GM21723 (cell line): ENCODE measurements at regions not wholly inside any gene's neighbourhood (a gene's known extent, or its start where the extent isn't known, plus 50 kb on each side); places are given as distances from the start of the nearest gene placed in this dataset.
"Not testable (repeated sequence)": the region's sequence is repeated elsewhere in the genome, so short reads cannot be mapped to it uniquely, and the experiment has no call there.

Experiments used
- ATAC-seq: cut with Tn5 transposase; IDR thresholded peaks from one replicate; pipeline ENCODE4 v1.9.1; 2021; ENCODE audit warnings: mild to moderate bottlenecking, moderate library complexity; ENCODE audit not compliant: unreplicated experiment

GRCh38 chr6:134619789-134620188 lies 301.9 kb upstream of the SGK1 start:
- no peak for ATAC-seq

DNA sequence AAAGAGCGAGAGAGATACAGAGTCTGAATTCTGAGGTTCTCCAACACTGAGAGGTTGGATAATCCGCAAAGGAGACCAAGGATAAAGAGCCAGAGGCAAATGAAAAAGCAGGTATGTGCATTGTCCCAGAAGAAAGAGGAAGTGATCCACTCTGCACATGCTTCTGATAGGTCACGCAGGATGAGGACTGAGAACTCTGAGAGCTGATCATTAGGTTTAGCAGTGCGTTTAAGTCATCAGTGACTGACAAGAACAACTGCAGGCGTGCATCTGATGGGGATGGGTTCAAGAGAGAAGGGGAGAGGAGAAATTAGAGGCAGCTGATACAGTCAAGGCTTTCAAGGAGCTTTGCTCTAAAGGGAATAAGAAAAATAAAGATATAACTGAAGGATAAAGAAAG lies 301.2 kb upstream of the SGK1 start:
- ATAC-seq = peak; percentile 76

DNA sequence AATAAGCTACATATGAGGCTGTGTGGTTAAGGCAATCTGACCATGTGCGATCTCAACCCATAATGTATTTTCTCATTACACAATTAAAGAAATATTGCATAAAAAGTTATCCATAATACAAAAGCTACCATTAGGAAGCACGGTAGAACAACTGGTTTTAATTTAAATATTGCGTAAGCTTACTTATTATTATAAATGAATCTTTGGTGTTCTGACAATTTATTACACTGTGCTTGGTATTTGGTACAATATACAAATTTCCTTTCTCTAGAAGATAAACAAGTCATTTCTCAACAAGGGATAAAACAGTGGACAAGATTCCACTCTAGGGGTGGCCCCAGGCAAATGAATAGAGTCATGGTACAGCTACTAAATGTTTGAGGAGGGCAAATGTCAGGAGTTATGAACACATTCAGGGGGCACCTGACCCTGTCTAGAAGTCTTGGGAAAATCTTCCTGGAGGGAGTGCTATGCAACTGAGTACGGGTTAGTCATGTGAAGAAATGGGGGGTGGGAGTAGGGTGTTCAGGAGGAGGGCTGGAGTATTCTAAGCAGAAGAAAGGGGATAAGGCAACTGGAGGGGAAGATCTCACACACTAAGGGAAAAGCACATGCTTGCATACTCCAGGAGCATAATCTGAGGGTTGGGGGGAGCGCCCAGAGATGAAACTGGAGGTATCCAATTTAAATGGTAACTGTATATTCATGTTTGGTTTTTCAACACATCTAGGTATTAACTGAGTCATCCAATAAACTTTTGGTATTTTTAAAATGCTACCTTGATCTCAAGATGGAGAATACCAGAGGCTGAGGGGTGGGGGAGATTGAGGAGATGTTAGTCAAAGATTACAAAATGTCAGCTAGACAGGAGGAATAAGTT lies 296.9 kb upstream of the SGK1 start:
- no peak for ATAC-seq

- ATAC-seq = not testable (repeated sequence)
Observed at GRCh38 chr6:134612128-134612527, 294.2 kb upstream of the SGK1 start.

- ATAC-seq = no peak
Observed at GRCh38 chr6:134610411-134610810, 292.5 kb upstream of the SGK1 start.

- no peak for ATAC-seq
Observed at GRCh38 chr6:134609716-134610261, 291.9 kb upstream of the SGK1 start.

GRCh38 chr6:134607411-134607810 lies 289.5 kb upstream of the SGK1 start:
- ATAC-seq = no peak

DNA sequence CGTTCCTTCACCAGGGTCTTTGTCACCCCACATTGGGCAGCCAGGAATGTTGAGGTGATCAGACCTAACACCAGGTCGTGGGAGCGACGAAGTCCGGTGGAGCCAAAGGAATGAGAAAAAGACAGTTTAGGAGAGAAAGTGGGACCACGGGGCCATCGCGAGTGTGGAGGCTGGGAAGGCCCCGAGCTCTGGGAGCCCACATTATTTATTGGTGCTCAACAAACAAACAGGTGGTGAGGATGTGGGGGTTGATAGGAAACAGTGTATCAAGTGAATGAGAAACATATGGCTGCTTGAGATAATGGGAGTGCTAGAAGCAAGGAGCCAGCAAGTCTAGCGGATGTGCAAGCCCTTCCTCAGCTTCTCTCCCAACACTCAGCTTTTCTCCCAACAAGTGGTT lies 287.1 kb upstream of the SGK1 start:
- no peak for ATAC-seq

GRCh38 chr6:134604014-134604676 lies 286.2 kb upstream of the SGK1 start:
- ATAC-seq = no peak

DNA sequence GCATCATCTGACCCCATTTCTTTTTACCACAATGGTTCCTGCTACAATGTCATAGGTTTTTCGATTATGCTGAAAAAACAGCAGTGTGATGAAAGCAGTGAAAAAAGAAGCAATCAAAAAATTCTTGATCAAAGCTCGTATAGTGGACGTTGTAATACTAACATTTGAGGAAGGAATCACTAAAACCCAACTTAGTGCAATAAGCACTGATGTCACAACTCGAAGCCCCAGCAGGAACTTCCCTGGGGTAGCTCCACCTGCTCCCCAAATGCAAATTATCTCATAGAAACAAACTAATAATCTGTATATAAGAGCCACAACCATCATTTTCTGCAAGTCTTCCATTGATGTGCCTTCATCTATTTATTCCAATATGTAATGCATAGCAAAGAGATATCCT lies 285.6 kb upstream of the SGK1 start:
- ATAC-seq = no peak

DNA sequence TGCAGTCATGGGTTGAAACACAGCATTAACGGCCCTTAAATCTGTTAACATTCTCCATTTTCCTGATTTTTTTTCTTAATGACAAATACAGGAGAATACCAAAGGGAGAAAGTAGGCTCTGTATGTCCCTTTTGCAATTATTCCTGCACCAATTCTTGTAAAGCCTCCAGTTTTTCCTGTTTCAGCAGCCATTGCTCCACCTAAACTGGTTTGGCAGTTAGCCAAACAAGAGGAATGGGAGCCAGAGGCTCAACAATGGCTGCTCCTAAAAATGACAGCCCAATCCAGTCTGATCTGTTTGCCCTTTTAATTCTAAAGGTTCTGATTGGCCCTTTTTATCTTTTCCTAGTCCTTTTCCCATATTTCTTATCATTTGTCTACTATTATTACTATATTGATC lies 284.2 kb upstream of the SGK1 start:
- ATAC-seq = no peak

- ATAC-seq = no peak
Observed at GRCh38 chr6:134600671-134601070, 282.8 kb upstream of the SGK1 start.

GRCh38 chr6:134599079-134599478 lies 281.2 kb upstream of the SGK1 start:
- no peak for ATAC-seq

- ATAC-seq = no peak
Observed at GRCh38 chr6:134596191-134596590, 278.3 kb upstream of the SGK1 start.

GRCh38 chr6:134594881-134595280 lies 277.0 kb upstream of the SGK1 start:
- ATAC-seq = no peak

DNA sequence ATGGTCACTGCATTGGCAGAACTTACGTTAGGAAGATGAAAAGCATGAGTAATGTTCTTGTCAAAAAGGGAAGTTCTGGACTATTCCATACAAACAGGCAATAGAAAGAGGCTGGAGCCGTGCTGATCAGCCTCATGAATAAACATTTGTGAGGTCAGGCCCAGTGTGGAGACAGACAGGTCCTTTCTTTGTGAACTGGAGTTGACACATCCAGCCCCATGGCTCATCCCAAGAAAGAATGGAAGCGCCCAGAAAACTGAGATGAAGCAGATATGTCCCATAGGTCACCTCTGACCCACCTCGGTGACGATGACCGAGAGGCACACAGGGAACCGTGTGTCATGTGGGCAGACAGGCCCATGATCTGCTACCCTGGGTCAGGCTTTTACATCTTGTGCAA lies 276.0 kb upstream of the SGK1 start:
- no peak for ATAC-seq

DNA sequence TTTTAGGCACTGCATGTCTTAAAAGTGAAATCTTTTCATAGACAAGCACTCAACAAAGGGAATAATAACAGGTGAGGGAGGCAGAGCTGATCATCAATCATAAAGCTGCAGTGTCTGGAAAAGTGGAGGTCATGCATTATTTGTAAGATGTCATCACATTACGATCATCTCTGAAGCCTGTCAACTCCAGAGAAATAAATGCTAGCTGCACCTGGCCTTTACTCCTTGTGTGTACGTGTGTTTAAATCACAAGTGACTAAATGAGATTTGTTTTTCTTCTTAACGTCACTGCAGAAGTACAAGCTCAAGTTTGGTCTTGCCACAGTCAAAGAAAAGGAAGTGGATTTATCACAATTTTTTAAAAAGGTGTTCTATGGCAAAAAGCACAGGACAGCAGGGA lies 275.5 kb upstream of the SGK1 start:
- ATAC-seq = no peak

- no peak for ATAC-seq
Observed at GRCh38 chr6:134593024-134593423, 275.1 kb upstream of the SGK1 start.

DNA sequence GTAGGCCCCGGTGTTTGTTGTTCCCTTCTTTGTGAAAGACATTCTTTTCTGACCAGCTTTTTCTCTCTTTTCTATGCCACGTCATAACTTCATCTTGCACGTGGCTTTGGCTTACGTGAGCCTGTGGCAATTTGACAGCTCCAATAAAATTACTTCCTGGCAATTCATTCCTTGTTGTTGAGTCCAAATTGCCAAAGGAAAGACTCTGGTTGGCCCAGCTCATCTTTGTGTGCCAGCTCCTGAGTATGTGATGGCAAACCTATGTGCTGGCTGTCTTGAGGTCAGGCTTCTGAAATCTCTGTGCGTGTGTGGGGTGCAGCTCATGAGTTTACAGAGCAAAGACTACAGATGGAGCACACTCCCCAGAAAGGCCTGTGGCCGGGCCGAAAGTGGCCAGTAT lies 272.5 kb upstream of the SGK1 start:
- no peak for ATAC-seq

DNA sequence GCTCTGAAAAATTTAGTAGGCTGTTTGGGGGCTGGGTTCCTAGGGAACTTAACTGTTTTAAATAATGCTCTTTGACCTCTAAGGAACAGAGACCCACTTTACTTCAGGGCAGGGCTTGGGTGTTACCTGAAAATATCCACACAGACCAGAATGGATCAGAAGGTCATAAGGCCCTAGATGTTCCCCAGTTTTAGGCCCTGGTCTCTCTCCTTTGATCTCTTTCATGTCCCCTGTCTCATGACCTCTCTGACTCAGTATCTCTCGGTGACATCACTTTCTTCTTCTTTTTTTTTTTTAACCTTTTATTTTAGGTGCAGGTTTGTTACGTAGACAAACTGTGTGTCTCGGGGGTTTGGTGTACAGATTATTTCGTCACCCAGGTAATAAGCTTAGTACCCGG lies 272.1 kb upstream of the SGK1 start:
- no peak for ATAC-seq

GRCh38 chr6:134589512-134589911 lies 271.6 kb upstream of the SGK1 start:
- no peak for ATAC-seq

DNA sequence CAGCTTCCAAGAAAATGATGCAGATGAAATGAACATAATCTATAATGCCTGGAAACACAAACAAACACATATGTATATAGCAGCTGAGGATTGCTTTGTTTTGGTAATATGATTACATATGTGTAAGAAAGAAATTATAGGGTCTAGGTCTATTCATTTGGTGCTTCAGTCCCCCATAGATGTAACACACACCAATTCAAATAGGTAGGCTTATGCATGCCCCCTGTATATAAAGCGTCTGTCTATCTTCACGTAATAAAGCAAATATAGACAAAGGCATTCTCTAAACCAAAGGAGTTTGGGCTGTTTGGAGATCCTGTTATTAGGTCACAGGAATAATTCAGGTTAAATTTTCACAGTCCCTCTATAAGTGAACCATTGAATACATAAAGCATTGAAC lies 270.4 kb upstream of the SGK1 start:
- ATAC-seq = no peak
